Peyer's patch (tissue), 4 donors: ENCODE measurements at regions not wholly inside any gene's neighbourhood (a gene's known extent, or its start where the extent isn't known, plus 50 kb on each side); places are given as distances from the start of the nearest gene placed in this dataset.

Experiments used
- DNase-seq, 3 donors: peaks; one replicate each; pipeline ENCODE4 v3.0.0-alpha.2; 2017 to 2019
- H3K27ac ChIP-seq, 4 donors: fragments of 200-600 bp; sonication (generic); one replicate each; pipeline ENCODE4 v1.5.1; 2016 to 2019
- H3K27me3 ChIP-seq, 2 donors: fragments of 200-600 bp; sonication (generic); one replicate each; pipeline ENCODE4 v1.5.1; 2019
- H3K36me3 ChIP-seq, 3 donors: fragments of 200-600 bp; sonication (generic); one replicate each; pipeline ENCODE4 v1.5.1; 2016 to 2019
- H3K4me1 ChIP-seq, 4 donors: fragments of 200-600 bp; sonication (generic); one replicate each; pipeline ENCODE4 v1.5.1; 2016 to 2019
- H3K4me3 ChIP-seq, 4 donors: fragments of 200-600 bp; sonication (generic); 1 replicate in 3 of 4; 2 replicates in 1 of 4; pipeline ENCODE4 v1.5.1; 2016 to 2019; ENCODE audit warnings: mild to moderate bottlenecking in 1 of 4
- H3K9me3 ChIP-seq, 4 donors: fragments of 200-600 bp; sonication (generic); one replicate each; pipeline ENCODE4 v1.5.1; 2016 to 2019; ENCODE audit warnings: mild to moderate bottlenecking in 1 of 4
- CTCF ChIP-seq, 6 experiments: fragments of 450-650 bp in 4 of 6; fragments of 200-600 bp in 2 of 6; sonication (generic) in 1 of 6; IDR thresholded peaks; one replicate each; pipeline ENCODE4 v1.5.1; 2017 to 2019; ENCODE audit warnings: antibody characterized with exemption in 6 of 6, mild to moderate bottlenecking in 3 of 6, moderate library complexity in 1 of 6
- POLR2A ChIP-seq, 2 donors: fragments of 450-650 bp; IDR thresholded peaks; one replicate each; pipeline ENCODE4 v1.5.1; 2017; ENCODE audit warnings: antibody characterized with exemption in 2 of 2, mild to moderate bottlenecking in 2 of 2, moderate library complexity in 2 of 2

- Histone ChIP-seq H3K4me3 (no peak overlapping the region), H3K36me3 (no peaks in the 10 kb centered on the region), H3K27ac (no peak overlapping the region), H3K4me1 (no peaks in the 10 kb centered on the region), H3K27me3 (no peaks in the 10 kb centered on the region), H3K9me3 (no peaks in the 10 kb centered on the region)
- TF ChIP-seq POLR2A (IDR thresholded peaks at IDR 0.05) (no peak), CTCF (IDR thresholded peaks at IDR 0.05) (no peak)
- DNase-seq = no peak
Observed at GRCh38 chr20:61030130-61030529, 221.9 kb upstream of the CDH4 start.

GRCh38 chr20:61031101-61031830 is 220.8 kb upstream of the CDH4 start:
- DNase-seq = no peak
- H3K36me3 ChIP-seq = no peaks in the 10 kb centered on the region
- H3K27ac ChIP-seq = no peak overlapping the region
- no peaks in the 10 kb centered on the region for H3K9me3 ChIP-seq
- H3K4me1 ChIP-seq = no peaks in the 10 kb centered on the region
- no peaks in the 10 kb centered on the region for H3K27me3 ChIP-seq
- TF ChIP-seq POLR2A (IDR thresholded peaks at IDR 0.05) (no peak), CTCF (IDR thresholded peaks at IDR 0.05) (no peak)
- H3K4me3 ChIP-seq = no peak overlapping the region

GRCh38 chr20:61037498-61037897 is 214.6 kb upstream of the CDH4 start:
- Histone ChIP-seq H3K36me3 (no peaks in the 10 kb centered on the region), H3K4me1 (no peaks in the 10 kb centered on the region), H3K9me3 (no peaks in the 10 kb centered on the region), H3K27me3 (no peaks in the 10 kb centered on the region), H3K4me3 (no peak overlapping the region), H3K27ac (no peak overlapping the region)
- no peak for DNase-seq
- no peak for TF ChIP-seq CTCF (IDR thresholded peaks at IDR 0.05)
- no peak for TF ChIP-seq POLR2A (IDR thresholded peaks at IDR 0.05)

- H3K9me3 ChIP-seq = no peaks in the 10 kb centered on the region
- TF ChIP-seq POLR2A (IDR thresholded peaks at IDR 0.05) (no peak), CTCF (IDR thresholded peaks at IDR 0.05) (no peak)
- no peak overlapping the region for H3K27ac ChIP-seq
- no peak overlapping the region for H3K4me3 ChIP-seq
- H3K4me1 ChIP-seq = no peaks in the 10 kb centered on the region
- no peak for DNase-seq
- H3K27me3 ChIP-seq = no peaks in the 10 kb centered on the region
- no peaks in the 10 kb centered on the region for H3K36me3 ChIP-seq
Observed at GRCh38 chr20:61041481-61041880, 210.6 kb upstream of the CDH4 start.

GRCh38 chr20:61042506-61043385 is 209.3 kb upstream of the CDH4 start:
- Histone ChIP-seq H3K27me3 (no peaks in the 10 kb centered on the region), H3K4me1 (no peaks in the 10 kb centered on the region), H3K36me3 (no peaks in the 10 kb centered on the region), H3K4me3 (no peak overlapping the region), H3K27ac (no peak overlapping the region), H3K9me3 (no peaks in the 10 kb centered on the region)
- TF ChIP-seq POLR2A (IDR thresholded peaks at IDR 0.05) (no peak), CTCF (IDR thresholded peaks at IDR 0.05) (no peak)
- DNase-seq = no peak
